ENCODE measurements at regions not wholly inside any gene's neighbourhood (a gene's known extent, or its start where the extent isn't known, plus 50 kb on each side); places are given as distances from the start of the nearest gene placed in this dataset.
"Not testable (repeated sequence)": the region's sequence is repeated elsewhere in the genome, so short reads cannot be mapped to it uniquely, and the experiment has no call there.

DNA sequence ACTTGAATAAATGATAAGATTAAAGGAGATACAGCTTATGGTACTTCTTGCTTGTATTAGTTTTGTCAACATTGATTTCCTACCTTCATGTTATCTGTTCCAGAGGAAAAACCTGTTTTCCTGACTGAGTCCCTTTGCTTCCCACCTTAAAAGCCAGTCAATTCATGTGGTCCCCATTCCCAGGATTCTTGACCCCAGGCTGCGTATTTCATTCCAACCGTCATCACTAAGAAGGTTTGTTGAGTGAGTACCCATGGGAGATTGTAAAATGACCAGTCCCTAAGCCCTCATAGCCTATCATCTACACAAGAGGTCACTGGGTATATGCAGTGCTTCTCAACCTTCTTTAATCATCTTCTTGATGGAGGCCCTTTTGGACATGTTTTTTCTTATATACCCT is 52.2 kb downstream of the BEX3 start:
- TF ChIP-seq CTCF (IDR thresholded peaks at IDR 0.05) (no peak), POLR2A (IDR thresholded peaks at IDR 0.05) (no peak)
- ATAC-seq: no peak
- no peaks in the 10 kb centered on the region for H3K4me1 ChIP-seq
- WGBS (ENCODE audit: insufficient coverage, low coverage, low lambda C conversion rate, missing lambda C conversion rate): 70% methylated on average over 2 of the region's 2 CpGs
- no peaks in the 10 kb centered on the region for H3K27me3 ChIP-seq
- no peak overlapping the region for H3K4me3 ChIP-seq
- intact Hi-C loops (cut with DNase I): no loop called here
- H3K27ac ChIP-seq: no peak overlapping the region
- no peaks in the 10 kb centered on the region for H3K36me3 ChIP-seq
- no peaks in the 10 kb centered on the region for H3K9me3 ChIP-seq
- no peak for DNase-seq

DNA sequence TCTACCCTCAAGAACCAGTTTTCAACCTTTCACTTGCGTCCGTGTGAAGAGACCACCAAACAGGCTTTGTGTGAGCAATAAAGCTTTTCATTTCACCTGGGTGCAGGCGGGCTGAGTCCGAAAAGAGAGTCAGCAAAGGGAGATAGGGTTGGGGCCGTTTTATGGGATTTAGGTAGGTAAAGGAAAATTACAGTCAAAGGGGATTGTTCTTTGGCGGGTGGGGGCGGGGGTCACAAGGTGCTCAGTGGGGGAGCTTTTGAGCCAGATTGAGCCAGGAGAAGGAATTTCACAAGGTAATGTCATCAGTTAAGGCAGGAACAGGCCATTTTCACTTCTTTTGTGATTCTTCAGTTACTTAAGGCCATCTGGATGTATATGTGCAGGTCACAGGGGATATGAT is 52.7 kb downstream of the BEX3 start:
- DNase-seq; H3K36me3 ChIP-seq; H3K4me1 ChIP-seq; H3K27me3 ChIP-seq; H3K4me3 ChIP-seq; H3K9me3 ChIP-seq; intact Hi-C loops (cut with DNase I); H3K27ac ChIP-seq; ATAC-seq: not testable (repeated sequence)
- WGBS (ENCODE audit: insufficient coverage, low coverage, low lambda C conversion rate, missing lambda C conversion rate): 71% methylated on average over 6 of the region's 7 CpGs

GRCh38 chrX:103431316-103431715 is 55.0 kb downstream of the BEX3 start:
- intact Hi-C loops (cut with DNase I): no loop called here
- H3K4me3 ChIP-seq: no peak overlapping the region
- H3K27me3 ChIP-seq: no peaks in the 10 kb centered on the region
- H3K36me3 ChIP-seq: no peaks in the 10 kb centered on the region
- DNase-seq: no peak
- H3K9me3 ChIP-seq: no peaks in the 10 kb centered on the region
- H3K4me1 ChIP-seq: no peaks in the 10 kb centered on the region
- no peak overlapping the region for H3K27ac ChIP-seq
- no peak for ATAC-seq
- no peak for TF ChIP-seq CTCF (IDR thresholded peaks at IDR 0.05)
- no peak for TF ChIP-seq POLR2A (IDR thresholded peaks at IDR 0.05)
- 78% methylated on average over 7 of the region's 7 CpGs for WGBS (ENCODE audit: insufficient coverage, low coverage, low lambda C conversion rate, missing lambda C conversion rate)

GRCh38 chrX:103432841-103433240 is 56.5 kb downstream of the BEX3 start:
- H3K4me1 ChIP-seq; H3K27ac ChIP-seq; DNase-seq; ATAC-seq; intact Hi-C loops (cut with DNase I); H3K9me3 ChIP-seq; H3K27me3 ChIP-seq; H3K4me3 ChIP-seq; H3K36me3 ChIP-seq: not testable (repeated sequence)
- 72% methylated on average over 3 of the region's 5 CpGs for WGBS (ENCODE audit: insufficient coverage, low coverage, low lambda C conversion rate, missing lambda C conversion rate)

- H3K27me3 ChIP-seq: no peaks in the 10 kb centered on the region
- peak in 1 of 4 donors; percentile 37 for ATAC-seq
- 74% methylated on average over 3 of the region's 5 CpGs for WGBS (ENCODE audit: insufficient coverage, low coverage, low lambda C conversion rate, missing lambda C conversion rate)
Observed at GRCh38 chrX:103437147-103437873, 61.0 kb downstream of the BEX3 start.

More at GRCh38 chrX:103437147-103437873, 61.0 kb downstream of the BEX3 start:
- H3K27ac ChIP-seq: no peak overlapping the region
- TF ChIP-seq CTCF (IDR thresholded peaks at IDR 0.05): no peak
- no peak for TF ChIP-seq POLR2A (IDR thresholded peaks at IDR 0.05)
- DNase-seq: no peak
- no peaks in the 10 kb centered on the region for H3K4me1 ChIP-seq
- H3K9me3 ChIP-seq: no peaks in the 10 kb centered on the region
- no peaks in the 10 kb centered on the region for H3K36me3 ChIP-seq
- H3K4me3 ChIP-seq: no peak overlapping the region
- intact Hi-C loops (cut with DNase I): no loop called here
